ENCODE measurements at regions not wholly inside any gene's neighbourhood (a gene's known extent, or its start where the extent isn't known, plus 50 kb on each side); places are given as distances from the start of the nearest gene placed in this dataset.

DNA sequence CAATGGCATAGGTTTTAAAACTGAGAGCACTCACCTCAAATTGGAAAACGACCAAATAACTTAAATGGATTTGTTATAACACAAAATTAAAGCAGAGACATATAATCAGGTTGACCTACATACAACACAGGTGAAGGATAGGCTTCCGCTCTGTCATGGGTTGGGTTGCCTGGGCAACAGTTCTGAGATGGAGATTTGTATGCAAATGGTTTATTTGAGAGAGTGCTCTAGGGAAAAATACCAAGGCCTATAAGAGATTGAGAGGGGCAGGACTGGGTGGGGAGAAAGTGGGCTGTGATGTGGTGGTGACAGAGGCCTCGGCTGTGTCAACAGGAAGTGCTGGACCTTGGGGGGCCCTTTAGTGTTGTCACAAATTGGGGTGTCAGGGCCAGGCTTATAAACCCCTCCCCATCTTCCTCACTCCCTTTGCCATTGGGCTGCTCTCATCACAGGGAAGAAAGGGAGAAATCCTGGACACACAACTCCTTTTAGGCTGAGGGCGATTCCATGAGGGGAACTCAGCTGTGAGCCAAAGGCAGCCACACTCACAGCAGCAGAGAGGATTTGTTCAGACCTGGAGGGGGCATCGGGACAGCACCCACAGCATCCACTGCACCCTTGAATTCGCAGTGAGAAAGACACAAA lies 105.4 kb upstream of the LYZL1 start:
- no peak for DNase-seq

DNA sequence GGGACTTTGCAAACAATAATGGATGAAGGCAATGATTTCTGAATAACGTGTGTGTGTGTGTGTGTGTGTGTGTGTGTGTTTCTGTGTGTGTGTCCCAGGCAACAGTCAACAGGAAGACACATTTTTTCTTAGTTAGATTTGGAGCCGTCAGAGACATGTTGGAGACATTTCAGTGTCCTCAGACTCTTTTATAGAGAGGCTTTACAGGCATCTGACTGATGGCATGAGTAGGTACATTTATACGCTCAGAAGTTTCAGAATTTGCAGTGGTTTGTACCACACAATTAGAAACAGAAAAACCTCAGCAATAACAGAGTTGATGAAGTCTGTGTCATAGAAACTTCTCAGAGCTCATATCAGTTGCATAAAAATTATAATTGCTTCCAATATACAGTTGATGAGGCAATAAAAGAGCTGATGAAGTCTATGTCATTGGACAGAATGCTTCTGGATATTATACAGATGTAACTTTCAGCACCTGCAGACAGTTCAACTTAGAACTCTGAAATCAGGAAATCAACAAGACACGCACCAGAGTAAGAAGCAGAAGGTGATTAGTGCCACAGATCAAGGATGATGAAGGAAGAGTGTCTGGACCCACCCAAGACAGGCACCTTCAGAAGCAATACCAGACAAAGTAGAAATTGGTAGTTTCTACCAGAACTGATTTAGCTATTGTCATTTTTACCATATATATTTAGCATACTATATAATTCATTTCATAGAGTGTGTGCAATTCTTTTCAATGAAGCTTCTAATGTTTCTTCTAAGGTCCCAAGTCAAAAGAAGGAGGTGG lies 104.5 kb upstream of the LYZL1 start:
- DNase-seq, result no peak

DNA sequence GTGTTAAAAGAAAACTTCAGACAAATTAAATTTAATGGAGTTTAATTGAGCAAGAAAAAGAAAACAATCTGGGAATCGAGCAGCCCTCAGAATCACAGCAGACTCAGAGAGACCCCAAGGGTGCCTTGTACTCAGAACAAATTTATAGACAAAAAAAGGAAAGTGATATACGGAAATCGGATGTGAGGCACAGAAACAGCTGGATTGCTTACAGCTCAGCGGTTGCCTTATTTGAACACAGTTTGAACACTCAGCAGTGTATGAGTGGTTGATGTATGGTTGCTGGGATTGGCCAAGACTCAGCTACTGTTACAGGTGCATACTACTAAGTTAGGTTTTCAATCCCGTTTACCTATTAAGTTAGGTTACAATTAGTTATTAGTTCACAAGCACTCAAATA lies 103.8 kb upstream of the LYZL1 start:
- DNase-seq, result no peak

DNA sequence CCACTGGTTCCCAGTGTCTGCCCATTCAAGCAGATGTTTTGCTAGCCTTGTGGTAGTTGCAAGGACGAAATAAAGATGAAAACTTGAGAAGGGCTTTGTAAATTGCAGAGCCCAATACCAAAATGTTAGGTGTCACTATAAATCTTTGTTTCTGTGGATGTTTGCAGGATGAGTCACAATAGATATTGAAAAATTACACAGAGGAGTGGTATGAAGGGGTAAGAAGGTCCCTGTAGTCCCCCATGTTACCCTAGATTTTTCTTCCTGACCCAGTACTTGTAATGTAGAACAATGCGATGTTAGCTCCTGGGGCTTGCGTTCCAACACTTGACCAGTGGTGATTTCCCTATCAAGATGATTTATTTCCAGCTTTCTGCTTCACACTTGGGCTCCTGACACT lies 102.6 kb upstream of the LYZL1 start:
- no peak for DNase-seq

DNA sequence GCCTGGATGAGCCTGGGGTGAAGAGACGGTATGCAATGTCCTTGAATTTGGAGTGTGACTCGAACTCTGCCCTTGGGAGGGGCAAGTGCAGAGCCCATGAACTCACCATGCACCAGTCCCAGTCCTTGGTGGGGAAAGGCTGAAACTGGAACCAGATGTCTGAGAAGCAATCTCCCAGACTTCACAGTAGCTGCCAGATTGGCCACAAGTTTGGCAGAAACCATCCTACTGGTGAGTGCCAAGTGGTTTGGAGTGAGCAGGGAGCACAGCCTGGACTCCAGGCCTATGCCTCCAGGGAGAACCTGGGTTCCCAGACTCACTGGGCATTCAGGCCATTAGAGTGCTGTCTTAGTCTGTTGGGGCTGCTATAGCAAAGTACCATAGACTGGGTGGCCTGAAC lies 99.6 kb upstream of the LYZL1 start:
- DNase-seq, result no peak

DNA sequence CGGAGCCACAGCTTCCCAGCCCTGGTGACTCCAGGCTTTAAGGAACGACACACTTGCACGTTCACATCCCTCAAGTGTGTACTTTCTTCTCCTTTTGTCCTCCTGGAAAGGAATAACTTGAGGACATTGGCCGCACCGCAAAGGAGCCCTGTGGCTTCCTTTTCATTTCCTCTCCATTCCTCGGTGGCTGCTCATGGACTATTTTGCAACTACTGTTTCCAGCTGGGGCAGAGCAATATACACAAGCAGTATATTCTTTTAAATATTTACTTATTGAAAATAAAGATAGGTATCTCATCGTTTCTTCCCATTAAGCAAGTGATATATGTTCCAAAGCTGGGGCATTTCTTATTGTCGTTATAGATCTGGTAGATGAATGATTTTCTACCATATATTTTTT lies 97.2 kb upstream of the LYZL1 start:
- no peak for DNase-seq

DNA sequence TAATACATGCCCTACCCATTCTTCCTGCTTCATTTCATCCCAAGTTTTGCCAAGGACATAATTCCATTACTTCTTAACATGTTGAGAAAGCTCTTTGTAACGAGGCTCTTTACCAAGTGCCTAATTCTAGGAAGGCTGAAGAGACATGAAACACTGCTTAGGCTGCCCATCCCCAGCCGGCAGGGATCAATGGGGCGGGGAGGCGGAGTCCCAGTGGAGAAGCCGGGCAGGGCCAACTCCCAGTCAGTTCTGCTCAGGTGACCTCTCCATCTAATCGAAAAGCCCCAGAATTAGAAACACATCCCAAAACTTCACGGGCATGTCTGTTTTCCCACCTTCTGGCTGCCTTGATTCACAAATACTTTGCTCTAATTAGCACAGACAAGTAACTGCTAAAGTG lies 89.5 kb upstream of the LYZL1 start:
- no peak for DNase-seq

DNA sequence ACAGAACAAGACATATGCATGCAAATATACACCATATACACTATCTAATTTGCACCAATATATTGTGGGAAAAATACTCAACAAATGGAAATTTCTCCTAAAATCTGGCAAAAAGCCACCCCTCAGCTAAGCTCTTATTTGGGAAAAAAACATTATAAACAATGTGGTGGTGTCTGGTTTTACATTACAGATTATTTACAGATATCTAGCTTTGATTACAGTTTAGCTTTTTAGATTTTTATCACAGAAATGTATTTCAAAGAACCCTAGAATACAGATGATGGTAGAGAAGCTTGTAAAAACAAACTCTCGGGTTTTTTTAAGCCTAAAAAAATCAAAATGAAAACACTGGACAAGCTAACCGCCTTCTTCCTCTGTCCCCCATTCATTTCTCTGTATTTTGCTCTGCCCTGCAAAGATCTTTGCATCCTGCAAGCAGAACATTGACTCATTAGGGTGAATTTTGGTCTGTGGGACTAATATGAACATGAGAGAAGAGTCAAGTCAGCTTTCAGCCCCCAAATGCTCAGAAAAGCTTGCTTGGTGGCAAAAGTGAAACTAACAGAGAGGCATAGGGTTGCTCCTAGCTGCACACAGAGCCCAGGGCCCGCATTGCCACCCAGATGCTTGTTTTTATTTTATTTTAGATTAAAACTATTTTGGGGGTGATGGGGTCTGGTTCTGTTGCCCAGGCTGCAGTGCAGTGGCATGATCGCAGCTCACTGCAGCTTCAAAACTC lies 88.8 kb upstream of the LYZL1 start:
- DNase-seq, result no peak

DNA sequence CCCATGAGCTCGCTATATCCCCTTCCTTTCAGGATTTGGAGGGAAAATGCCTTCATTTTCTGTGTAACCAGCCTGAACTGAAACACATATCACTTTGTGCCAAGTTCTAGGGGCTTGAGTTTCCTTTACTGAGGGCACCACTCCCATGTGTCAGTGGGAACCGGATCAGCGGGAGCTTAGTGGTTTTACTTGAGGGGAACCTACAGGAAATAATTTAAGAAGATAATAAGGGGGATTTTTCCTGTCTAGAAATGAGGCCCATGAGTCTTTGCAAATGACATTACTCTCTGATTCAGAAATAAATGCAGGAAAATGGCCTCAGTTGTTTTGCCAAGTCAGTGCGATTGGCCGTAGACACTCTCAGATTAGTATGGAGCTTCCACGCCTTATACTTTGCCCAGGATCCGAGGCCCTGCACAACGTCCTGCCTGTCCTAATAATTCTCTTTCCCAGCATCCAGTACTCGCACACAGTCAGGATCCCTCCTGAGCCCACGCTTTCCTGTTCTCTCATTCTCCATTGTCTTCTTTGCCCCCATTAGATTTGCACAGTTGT lies 86.4 kb upstream of the LYZL1 start:
- no peak for DNase-seq

DNA sequence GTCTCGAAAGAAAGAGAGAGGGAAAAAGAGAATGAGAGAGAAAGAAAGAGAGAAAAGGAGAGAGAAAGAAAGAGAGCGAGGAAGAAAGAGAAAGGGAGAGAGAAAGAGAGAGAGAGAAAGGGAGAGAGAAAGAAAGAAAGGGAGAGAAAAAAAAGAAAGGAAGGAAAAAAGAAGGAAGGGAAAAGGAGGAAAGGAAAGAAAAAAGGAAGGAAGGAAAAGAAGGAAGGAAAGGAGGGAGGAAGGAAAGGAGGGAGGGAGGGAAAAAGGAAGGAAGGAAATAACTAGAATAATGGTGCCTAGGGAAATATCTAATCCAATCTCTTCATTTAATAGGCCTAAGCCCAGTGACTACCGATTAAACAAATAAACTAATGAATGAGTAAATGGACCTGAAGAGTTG lies 85.4 kb upstream of the LYZL1 start:
- DNase-seq, result no peak

DNA sequence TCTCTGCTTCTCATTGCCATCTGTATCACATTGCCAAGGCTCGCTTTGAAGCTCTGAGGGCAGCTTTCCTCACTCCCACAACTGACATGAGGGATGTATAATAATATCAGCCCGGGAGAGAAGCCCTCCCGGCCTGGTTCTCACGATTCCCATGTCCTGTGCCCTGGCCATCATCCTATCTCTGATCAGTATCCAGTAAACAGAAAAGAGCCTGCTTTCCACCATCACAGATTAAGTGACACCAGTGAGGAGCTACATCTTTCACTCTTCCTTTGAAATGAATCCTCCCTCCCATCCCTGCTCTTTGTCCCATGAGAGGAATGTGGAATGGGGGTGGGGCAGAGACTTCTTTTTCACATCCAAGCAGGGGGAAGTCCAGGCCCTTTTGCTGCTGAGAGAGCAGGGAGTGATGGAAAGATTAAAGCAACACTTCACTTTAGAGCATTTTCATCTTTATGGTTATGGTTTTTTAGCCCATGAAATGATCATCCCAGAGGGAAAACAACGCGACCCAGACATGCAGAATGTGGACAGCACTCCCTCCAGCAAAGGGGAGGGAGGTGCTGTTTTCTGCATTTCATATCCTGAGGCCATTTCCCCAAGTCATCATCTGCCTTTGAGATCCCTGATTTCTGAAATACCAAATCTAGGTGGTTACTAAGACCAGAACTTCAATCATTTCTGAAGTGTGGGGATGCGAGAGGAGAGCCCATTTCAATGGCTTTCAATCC lies 84.6 kb upstream of the LYZL1 start:
- no peak for DNase-seq

DNA sequence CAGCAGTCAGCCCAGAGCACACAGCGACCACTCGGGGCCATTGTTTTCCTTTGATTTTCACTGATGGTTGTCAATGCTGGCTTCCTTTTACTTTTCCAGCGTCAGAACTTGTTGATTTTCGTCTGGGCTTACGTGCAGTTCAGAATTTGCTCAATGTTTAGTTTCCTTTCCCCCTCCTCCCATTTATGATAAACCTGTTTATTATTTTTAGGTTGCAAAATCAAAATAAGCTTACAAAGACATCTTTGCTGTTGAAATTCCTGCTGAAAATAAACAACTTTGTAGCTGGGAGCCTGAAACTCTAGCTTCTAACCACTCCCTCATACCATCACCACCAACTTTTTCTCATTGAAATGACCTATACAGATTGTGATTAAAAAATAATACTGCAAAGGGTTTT lies 83.1 kb upstream of the LYZL1 start:
- no peak for DNase-seq

DNA sequence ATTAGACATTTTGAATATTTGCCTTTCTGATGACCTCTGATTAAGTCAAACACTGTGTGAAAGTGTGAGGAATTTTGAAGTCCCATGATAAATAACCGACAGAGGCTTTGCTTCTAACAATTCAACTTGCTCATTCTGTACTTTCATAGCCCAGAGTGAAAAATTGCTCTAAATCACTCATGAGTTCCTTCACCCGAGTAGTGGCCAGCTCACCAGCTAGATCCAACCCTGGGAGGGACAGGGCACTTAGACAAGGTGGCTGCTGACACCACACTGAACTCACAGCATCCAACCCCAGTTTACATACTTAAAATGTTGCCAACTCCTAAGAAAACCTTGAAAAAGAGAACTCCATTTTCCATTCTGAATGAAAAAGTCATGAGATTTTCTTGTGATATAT lies 80.0 kb upstream of the LYZL1 start:
- DNase-seq, result no peak

DNA sequence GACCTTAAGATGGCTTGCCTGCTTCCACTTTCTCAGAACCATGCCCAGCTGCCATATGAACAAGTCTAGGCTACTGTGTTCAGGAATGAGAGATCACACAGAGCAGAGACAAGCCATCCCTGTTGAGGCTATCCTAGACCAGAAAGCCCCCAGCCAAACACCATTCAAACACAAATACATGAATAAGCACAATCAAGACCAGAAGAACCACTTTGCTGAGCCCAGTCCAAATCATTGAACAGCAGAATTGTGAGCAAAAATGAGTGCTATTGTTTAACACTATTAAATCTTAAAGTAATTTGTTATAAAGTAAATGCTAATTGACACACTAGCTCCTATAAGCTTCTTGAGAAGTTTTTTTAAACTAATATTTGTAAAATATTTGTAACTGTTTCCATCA lies 79.0 kb upstream of the LYZL1 start:
- DNase-seq, result no peak

DNA sequence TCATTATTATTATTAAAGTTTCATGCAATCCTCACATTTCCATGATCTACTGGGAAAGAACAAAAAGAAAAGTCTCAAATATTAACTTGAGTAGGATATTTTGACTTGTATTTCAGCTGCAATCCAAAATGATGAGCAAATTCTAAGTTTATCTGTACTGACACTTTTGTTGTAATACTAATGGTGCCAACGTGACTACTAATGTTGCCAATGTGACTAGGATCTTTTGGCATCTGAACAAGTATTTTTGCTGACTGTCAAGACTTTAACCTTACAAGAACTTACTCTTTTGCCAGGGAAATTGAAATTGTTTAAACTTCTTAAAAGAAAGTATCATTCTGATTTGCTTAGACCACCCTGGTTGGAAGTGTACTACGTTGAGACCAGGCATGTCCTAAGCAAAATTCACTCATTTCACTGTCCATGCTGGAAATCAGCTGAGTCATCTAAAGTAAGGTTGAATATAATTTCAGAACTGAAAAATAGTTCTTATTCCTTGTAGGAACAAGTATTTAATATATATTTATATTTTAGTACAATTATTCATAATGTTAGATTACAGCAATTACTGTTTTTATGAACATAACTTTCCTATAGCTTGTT lies 78.5 kb upstream of the LYZL1 start:
- no peak for DNase-seq

DNA sequence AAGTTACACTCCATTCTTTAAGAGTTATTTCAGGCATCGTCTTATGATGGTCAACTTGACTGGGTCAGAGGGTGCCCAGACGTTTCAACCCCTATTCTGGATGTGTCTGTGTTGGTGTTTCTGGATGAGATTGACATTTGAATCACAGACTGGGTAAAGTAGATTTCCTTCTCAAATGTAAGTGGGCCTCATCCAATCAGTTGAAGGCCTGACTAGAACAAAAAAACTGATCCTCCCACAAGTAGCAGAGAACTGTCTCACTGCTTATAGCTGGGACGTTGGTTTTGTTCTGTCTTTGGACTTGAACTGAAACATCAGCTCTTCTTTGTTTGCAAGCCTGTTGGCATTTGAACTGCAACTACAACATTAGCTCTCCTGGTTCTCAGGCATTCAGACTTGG lies 76.3 kb upstream of the LYZL1 start:
- DNase-seq, result no peak

DNA sequence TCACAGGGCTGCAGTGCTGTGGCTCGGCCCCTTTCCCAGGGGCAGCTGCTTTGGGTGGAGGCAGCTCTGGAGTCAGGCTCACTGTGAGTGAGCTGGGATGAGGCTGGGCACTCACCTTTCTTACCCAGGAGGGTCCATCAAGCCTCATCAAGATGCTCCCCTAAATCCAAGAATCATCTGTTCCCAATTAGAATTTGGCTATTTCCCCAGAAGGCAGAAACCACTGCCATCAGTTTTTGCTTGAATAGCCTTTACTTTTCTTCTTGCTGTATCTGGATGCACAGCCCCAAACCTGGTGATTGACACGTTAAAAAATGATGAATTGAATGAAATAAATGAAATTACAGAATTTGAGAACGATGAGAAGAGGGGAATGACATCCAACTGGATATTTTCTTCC lies 74.3 kb upstream of the LYZL1 start:
- no peak for DNase-seq

DNA sequence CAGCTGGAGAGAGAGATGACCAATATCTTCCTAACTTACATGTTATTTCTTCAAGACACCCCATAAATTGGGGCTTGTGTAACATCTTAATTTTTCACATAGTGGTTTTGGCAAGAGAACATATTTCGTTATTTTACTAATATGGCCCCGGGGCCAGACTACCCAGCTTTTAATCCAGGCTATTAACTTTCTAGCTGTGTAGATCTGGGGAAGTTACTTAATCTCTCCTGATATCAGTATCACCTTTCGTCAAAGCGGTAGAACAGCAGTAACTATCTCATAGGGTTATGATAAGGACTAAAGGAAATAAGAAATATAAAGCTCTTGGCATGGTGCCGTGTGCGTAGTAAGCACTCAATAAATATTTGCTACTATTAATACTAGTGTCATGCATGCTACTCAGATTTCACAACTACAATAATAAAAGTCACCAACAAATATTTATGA lies 71.6 kb upstream of the LYZL1 start:
- DNase-seq, result no peak

DNA sequence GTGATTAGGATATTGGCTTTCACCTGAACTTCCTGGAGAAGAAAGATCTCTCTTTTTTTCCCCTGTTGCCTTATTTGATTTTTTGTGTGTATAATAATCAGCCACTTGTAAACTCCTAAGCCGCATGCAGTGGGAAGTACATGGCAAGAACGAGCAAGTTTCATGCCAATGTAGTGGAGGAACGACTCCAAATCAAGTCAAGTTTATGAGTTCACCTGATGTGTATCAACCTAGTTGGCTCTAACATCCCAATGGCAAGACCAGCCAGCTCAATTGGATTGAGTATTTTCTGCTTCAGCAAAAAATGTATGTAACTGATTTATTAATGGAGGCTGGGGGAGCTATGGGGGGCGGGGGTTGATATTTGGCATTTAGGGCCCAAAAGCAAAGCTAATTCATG lies 65.5 kb upstream of the LYZL1 start:
- DNase-seq, result no peak

DNA sequence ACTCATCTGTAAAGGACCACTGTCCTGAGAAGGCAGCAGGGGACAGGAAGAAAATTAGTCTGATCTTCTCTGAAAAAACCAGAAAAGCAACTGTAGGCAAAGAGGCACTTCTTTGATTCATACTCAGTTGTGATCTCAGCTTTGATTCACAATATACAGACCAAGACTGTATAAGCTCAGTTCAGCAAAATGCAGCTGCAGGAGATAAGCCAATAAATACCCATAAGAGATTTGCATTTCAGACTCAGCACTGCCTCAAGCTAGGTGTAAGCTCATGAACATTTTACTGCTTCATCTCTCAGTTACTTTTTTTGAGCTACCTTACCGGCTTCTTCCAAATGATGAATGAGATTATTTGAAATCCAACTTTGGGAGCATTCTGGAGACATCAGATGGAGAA lies 64.2 kb upstream of the LYZL1 start:
- DNase-seq, result no peak

DNA sequence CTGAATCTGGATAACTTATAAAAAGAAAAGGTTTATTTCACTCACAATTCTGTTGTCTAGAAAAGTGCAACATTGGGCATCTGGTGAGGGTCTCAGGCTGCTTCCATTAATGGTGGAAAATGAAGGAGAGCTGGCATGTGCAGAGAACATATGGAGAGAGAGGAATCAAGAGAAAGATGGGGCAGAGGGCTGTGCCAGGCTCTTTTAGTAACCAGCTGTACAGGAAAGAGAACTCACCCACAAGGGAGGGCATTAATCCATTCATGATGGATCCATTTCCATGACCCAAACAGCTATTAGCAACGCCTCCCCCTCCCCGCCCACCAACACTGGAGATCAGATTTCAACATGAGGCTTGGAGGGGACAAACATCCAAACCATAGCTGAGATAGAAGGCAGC lies 61.7 kb upstream of the LYZL1 start:
- DNase-seq, result no peak

DNA sequence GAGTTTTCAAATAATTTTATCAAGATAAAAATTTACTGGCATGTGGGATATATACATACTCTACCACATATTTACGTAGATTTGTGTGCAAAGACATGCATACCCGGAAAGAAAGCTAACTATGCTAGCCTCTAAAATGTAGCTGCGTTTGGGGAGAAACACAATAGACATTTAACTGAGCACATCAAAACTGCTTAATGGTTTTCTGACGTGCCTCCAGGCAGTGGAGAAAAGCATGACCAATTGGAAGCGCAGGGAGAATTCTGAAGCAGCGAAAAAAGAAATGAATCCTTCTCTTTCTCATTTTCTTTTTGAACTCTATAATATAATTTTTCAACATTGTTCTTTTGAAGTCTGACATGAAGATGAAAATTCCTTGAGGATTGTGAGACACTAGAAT lies 60.3 kb upstream of the LYZL1 start:
- DNase-seq, result no peak

DNA sequence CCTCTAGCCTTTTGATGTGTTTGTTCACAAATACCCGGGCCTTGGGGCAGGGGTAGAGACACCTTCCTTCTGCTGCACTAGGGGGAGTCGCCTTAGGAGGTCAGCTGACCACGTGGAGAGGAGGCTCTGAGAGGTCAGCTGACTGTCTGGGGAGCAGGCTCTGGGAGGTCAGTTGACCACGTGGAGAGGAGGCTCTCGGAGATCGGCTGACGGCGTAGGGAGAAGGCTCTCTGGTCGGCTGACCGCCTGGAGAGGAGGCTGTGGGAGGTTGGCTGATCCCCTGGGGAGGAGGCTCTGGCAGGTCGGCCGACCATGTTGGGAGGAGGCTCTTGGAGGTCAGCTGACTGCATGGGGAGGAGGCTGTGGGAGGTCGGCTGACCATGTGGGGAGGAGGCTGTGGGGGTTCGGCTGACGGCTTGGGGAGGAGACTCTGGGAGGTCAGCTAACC lies 59.6 kb upstream of the LYZL1 start:
- no peak for DNase-seq
